Naive thymus-derived CD4-positive, alpha-beta T cell (primary cell): ENCODE measurements at regions not wholly inside any gene's neighbourhood (a gene's known extent, or its start where the extent isn't known, plus 50 kb on each side); places are given as distances from the start of the nearest gene placed in this dataset.
"Not testable (repeated sequence)": the region's sequence is repeated elsewhere in the genome, so short reads cannot be mapped to it uniquely, and the experiment has no call there.

Source experiments
- ATAC-seq: fragments of 150-1000 bp; cut with Tn5 transposase; 2 replicates; pipeline ENCODE4 v1.10.0; 2021; ENCODE audit warnings: mild to moderate bottlenecking, moderate library complexity
- CTCF ChIA-PET: fragments of 350-600 bp; sonication (Branson Sonifier 250); formaldehyde crosslinking; loops from one replicate; lab custom pipeline; 2021; ENCODE audit warnings: antibody characterized with exemption; lab: Charles Lee
- POLR2A ChIA-PET: fragments of 350-600 bp; sonication (Branson Sonifier 250); formaldehyde crosslinking; loops from one replicate; lab custom pipeline; 2021; ENCODE audit warnings: antibody characterized with exemption, inconsistent platforms; lab: Charles Lee
- DNase-seq, 9 donors: peaks; one replicate each; pipeline versions ENCODE4 v3.0.0 to v3.0.0-alpha.2; 2020 to 2022; ENCODE audit warnings: mixed read lengths in 1 of 9
- H3K27ac ChIP-seq: one replicate; pipeline ENCODE4 v1.7.0; 2013; ENCODE audit warnings: mild to moderate bottlenecking, low read depth, low read length, moderate library complexity
- H3K27me3 ChIP-seq, 2 donors: one replicate each; pipeline ENCODE4 v1.7.0; 2013; ENCODE audit warnings: low read length in 2 of 2, mild to moderate bottlenecking in 2 of 2, moderate library complexity in 2 of 2; ENCODE audit not compliant: control insufficient read depth in 2 of 2, insufficient read depth in 2 of 2
- H3K36me3 ChIP-seq, 3 experiments: 1 replicate in 2 of 3; 2 replicates in 1 of 3; pipeline ENCODE4 v1.7.0; 2013; ENCODE audit warnings: low read length in 3 of 3, mild to moderate bottlenecking in 3 of 3, moderate library complexity in 1 of 3; ENCODE audit not compliant: insufficient read depth in 3 of 3, control insufficient read depth in 2 of 3
- H3K4me1 ChIP-seq, 2 donors: one replicate each; pipeline ENCODE4 v1.7.0; 2013; ENCODE audit warnings: low read length in 2 of 2, mild to moderate bottlenecking in 2 of 2, moderate library complexity in 1 of 2; ENCODE audit not compliant: control insufficient read depth in 2 of 2, insufficient read depth in 2 of 2
- H3K4me3 ChIP-seq: 2 replicates; pipeline ENCODE4 v1.7.0; 2013; ENCODE audit warnings: mild to moderate bottlenecking, low read length
- H3K9me3 ChIP-seq, 3 experiments: 1 replicate in 2 of 3; 2 replicates in 1 of 3; pipeline ENCODE4 v1.7.0; 2013; ENCODE audit warnings: low read length in 3 of 3; ENCODE audit not compliant: control insufficient read depth in 2 of 3
- H3K27ac Mint-ChIP-seq, 9 donors: one replicate each; pipeline ENCODE4 v1.8.0; 2020 to 2022; ENCODE audit warnings: mixed read lengths in 9 of 9, mild to moderate bottlenecking in 8 of 9, moderate library complexity in 5 of 9, inconsistent platforms in 2 of 9
- H3K27me3 Mint-ChIP-seq, 5 donors: one replicate each; pipeline ENCODE4 v1.8.0; 2021 to 2022; ENCODE audit warnings: mixed read lengths in 5 of 5, mild to moderate bottlenecking in 1 of 5
- H3K36me3 Mint-ChIP-seq, 5 donors: one replicate each; pipeline ENCODE4 v1.8.0; 2020 to 2022; ENCODE audit warnings: mixed read lengths in 5 of 5, mild to moderate bottlenecking in 3 of 5, inconsistent platforms in 1 of 5
- H3K4me1 Mint-ChIP-seq, 7 donors: one replicate each; pipeline ENCODE4 v1.8.0; 2020 to 2022; ENCODE audit warnings: mixed read lengths in 7 of 7, mild to moderate bottlenecking in 3 of 7, inconsistent platforms in 1 of 7
- H3K4me3 Mint-ChIP-seq, 10 donors: one replicate each; pipeline ENCODE4 v1.8.0; 2020 to 2022; ENCODE audit warnings: mild to moderate bottlenecking in 10 of 10, mixed read lengths in 10 of 10, moderate library complexity in 6 of 10, inconsistent platforms in 2 of 10
- H3K9me3 Mint-ChIP-seq, 11 donors: one replicate each; pipeline ENCODE4 v1.8.0; 2020 to 2022; ENCODE audit warnings: mixed read lengths in 11 of 11, mild to moderate bottlenecking in 4 of 11, inconsistent platforms in 1 of 11, moderate library complexity in 1 of 11
- intact Hi-C, 2 donors: fragments of 100-400 bp; cut with micrococcal nuclease; formaldehyde crosslinking; loops; one replicate each; pipeline ENCODE4 v1.15.1; 2023

- no peaks in the 10 kb centered on the region for H3K27me3 ChIP-seq
- intact Hi-C loops: loop anchor here (1.0 to 5.0 kb wide), 3 partner anchors 238 to 583 kb away; no protein-coding TSS in a partner anchor
- H3K4me3 ChIP-seq: no peak overlapping the region
- ChIA-PET CTCF (no interaction called here), POLR2A (no interaction called here)
- DNase-seq (peak in 5 of 9 donors; percentile 9 to 30 (median 12)), ATAC-seq (peak; percentile 65)
- no peaks in the 10 kb centered on the region for H3K9me3 ChIP-seq
- no peak overlapping the region for H3K27ac Mint-ChIP-seq
- peaks cover 6 to 29% (median 22%) of the 10 kb centered on the region in 5 donors for H3K27me3 Mint-ChIP-seq
- H3K9me3 Mint-ChIP-seq: no peaks in the 10 kb centered on the region
- H3K4me3 Mint-ChIP-seq: peak overlapping the region in 2 of 10 donors; percentile 18 to 39
- H3K27ac ChIP-seq: no peak overlapping the region
- no peaks in the 10 kb centered on the region for H3K4me1 ChIP-seq
- peaks cover 0 to 4% (median 0%) of the 10 kb centered on the region in 5 donors for H3K36me3 Mint-ChIP-seq
- no peaks in the 10 kb centered on the region for H3K36me3 ChIP-seq
- H3K4me1 Mint-ChIP-seq: peaks cover 0 to 14% (median 7%) of the 10 kb centered on the region in 7 donors
Observed at GRCh38 chr4:42282081-42282901, 115.0 kb upstream of the SHISA3 start.

- CTCF ChIA-PET: interaction anchor here (1.1 kb wide), 1 partner anchor 9 kb away, joined by 3 read pairs; no protein-coding TSS in a partner anchor
- intact Hi-C loops: loop anchor here (5.0 kb wide), 1 partner anchor 327 kb away; no protein-coding TSS in a partner anchor
Observed at GRCh38 chr4:42284030-42284429, 113.3 kb upstream of the SHISA3 start.

GRCh38 chr4:42288876-42289275 is 108.4 kb upstream of the SHISA3 start:
- intact Hi-C loops, ATAC-seq, H3K4me3 ChIP-seq, H3K27ac Mint-ChIP-seq, H3K4me1 Mint-ChIP-seq, H3K9me3 ChIP-seq, H3K36me3 ChIP-seq, H3K4me3 Mint-ChIP-seq, CTCF ChIA-PET, H3K27ac ChIP-seq, H3K9me3 Mint-ChIP-seq, H3K36me3 Mint-ChIP-seq, POLR2A ChIA-PET, H3K4me1 ChIP-seq, DNase-seq, H3K27me3 ChIP-seq: not testable (repeated sequence)
- H3K27me3 Mint-ChIP-seq: peaks cover 0 to 13% (median 9%) of the 10 kb centered on the region in 5 donors

More at GRCh38 chr4:42284030-42284429, 113.3 kb upstream of the SHISA3 start:
- Histone ChIP-seq H3K9me3 (no peaks in the 10 kb centered on the region), H3K4me3 (no peak overlapping the region), H3K27me3 (no peaks in the 10 kb centered on the region), H3K27ac (no peak overlapping the region), H3K36me3 (no peaks in the 10 kb centered on the region), H3K4me1 (no peaks in the 10 kb centered on the region)
- no peak for ATAC-seq
- DNase-seq: no peak
- no peaks in the 10 kb centered on the region for H3K9me3 Mint-ChIP-seq
- peaks cover 6 to 29% (median 22%) of the 10 kb centered on the region in 5 donors for H3K27me3 Mint-ChIP-seq
- POLR2A ChIA-PET: no interaction called here
- peaks cover 0 to 14% (median 7%) of the 10 kb centered on the region in 7 donors for H3K4me1 Mint-ChIP-seq
- no peak overlapping the region for H3K4me3 Mint-ChIP-seq
- H3K36me3 Mint-ChIP-seq: peaks cover 0 to 4% (median 0%) of the 10 kb centered on the region in 5 donors
- no peak overlapping the region for H3K27ac Mint-ChIP-seq

GRCh38 chr4:42292192-42292591 is 105.1 kb upstream of the SHISA3 start:
- peaks cover 0 to 16% (median 13%) of the 10 kb centered on the region in 5 donors for H3K27me3 Mint-ChIP-seq
- H3K27ac Mint-ChIP-seq, H3K4me3 Mint-ChIP-seq, H3K4me3 ChIP-seq, H3K9me3 Mint-ChIP-seq, H3K36me3 ChIP-seq, DNase-seq, intact Hi-C loops, POLR2A ChIA-PET, H3K9me3 ChIP-seq, ATAC-seq, H3K27ac ChIP-seq, H3K36me3 Mint-ChIP-seq, H3K27me3 ChIP-seq, H3K4me1 ChIP-seq, H3K4me1 Mint-ChIP-seq: not testable (repeated sequence)
- CTCF ChIA-PET: interaction anchor here (1.2 kb wide), 1 partner anchor 8 kb away, joined by 3 read pairs; no protein-coding TSS in a partner anchor

GRCh38 chr4:42293967-42294813 is 103.1 kb upstream of the SHISA3 start:
- Mint-ChIP-seq H3K4me3 (no peak overlapping the region), H3K36me3 (no peaks in the 10 kb centered on the region), H3K27me3 (peaks cover 0 to 21% (median 13%) of the 10 kb centered on the region in 5 donors), H3K9me3 (peaks cover 0 to 2% (median 0%) of the 10 kb centered on the region in 11 donors), H3K27ac (no peak overlapping the region), H3K4me1 (no peaks in the 10 kb centered on the region)
- intact Hi-C loops: no loop called here
- Histone ChIP-seq H3K4me3 (no peak overlapping the region), H3K9me3 (no peaks in the 10 kb centered on the region), H3K4me1 (no peaks in the 10 kb centered on the region), H3K27me3 (no peaks in the 10 kb centered on the region), H3K36me3 (no peaks in the 10 kb centered on the region), H3K27ac (no peak overlapping the region)
- DNase-seq (no peak), ATAC-seq (no peak)
- ChIA-PET POLR2A (no interaction called here), CTCF (no interaction called here)

- H3K27me3 Mint-ChIP-seq: peaks cover 3 to 24% (median 19%) of the 10 kb centered on the region in 5 donors
- CTCF ChIA-PET: no interaction called here
Observed at GRCh38 chr4:42296196-42296595, 101.1 kb upstream of the SHISA3 start.

More at GRCh38 chr4:42296196-42296595, 101.1 kb upstream of the SHISA3 start:
- DNase-seq (no peak), ATAC-seq (no peak)
- intact Hi-C loops: no loop called here
- H3K36me3 ChIP-seq: no peaks in the 10 kb centered on the region
- no peaks in the 10 kb centered on the region for H3K4me1 ChIP-seq
- Mint-ChIP-seq H3K4me1 (no peaks in the 10 kb centered on the region), H3K36me3 (no peaks in the 10 kb centered on the region), H3K27ac (no peak overlapping the region), H3K4me3 (no peak overlapping the region), H3K9me3 (peaks cover 0 to 2% (median 0%) of the 10 kb centered on the region in 11 donors)
- H3K9me3 ChIP-seq: no peaks in the 10 kb centered on the region
- POLR2A ChIA-PET: no interaction called here
- H3K27me3 ChIP-seq: no peaks in the 10 kb centered on the region
- no peak overlapping the region for H3K27ac ChIP-seq
- H3K4me3 ChIP-seq: no peak overlapping the region
